Vagina (tissue), 2 donors: ENCODE measurements at regions not wholly inside any gene's neighbourhood (a gene's known extent, or its start where the extent isn't known, plus 50 kb on each side); places are given as distances from the start of the nearest gene placed in this dataset.

Experiments used
- POLR2A ChIP-seq, 2 donors: fragments of 450-650 bp; IDR thresholded peaks; one replicate each; pipeline ENCODE4 v1.6.1; 2017; ENCODE audit warnings: antibody characterized with exemption in 2 of 2, mild to moderate bottlenecking in 2 of 2, moderate library complexity in 2 of 2
- POLR2AphosphoS5 ChIP-seq, 2 donors: sonication (generic); formaldehyde crosslinking; IDR thresholded peaks; one replicate each; pipeline ENCODE4 v1.9.0; 2017; ENCODE audit warnings: antibody characterized with exemption in 2 of 2, mild to moderate bottlenecking in 2 of 2, low read depth in 1 of 2; ENCODE audit not compliant: insufficient read depth in 1 of 2

DNA sequence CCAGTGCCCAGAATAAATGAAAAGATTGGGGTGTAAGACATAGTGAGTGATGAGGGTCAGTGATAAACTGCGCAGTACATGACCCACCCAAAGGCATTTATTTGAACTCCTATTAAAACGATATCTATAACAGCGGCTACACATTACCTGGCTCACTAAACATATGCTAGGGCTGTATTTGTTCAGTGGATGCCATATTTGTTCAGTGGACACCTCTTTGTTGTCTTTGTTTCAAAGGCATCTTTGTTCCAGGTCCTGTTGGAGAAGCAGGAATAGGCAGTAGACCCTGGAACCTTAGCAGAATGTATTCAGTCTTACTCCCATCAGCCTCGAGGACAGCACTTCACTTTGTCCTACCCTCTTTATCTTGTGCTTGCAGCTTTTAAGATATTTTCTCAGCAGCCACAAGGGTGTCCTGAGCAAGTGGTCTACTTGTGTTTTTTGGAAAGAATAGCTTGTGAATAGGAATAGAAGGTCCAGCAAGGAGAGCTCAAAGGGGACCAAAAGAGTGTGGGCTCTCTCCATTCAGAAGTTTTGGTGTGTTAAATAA is 650.8 kb upstream of the FANCL start:
- TF ChIP-seq POLR2AphosphoS5 (IDR thresholded peaks at IDR 0.05; ENCODE audit: insufficient read depth in 1 of 2, low read depth in 1 of 2) (no peak), POLR2A (IDR thresholded peaks at IDR 0.05) (no peak)
